HEK293 (cell line): ENCODE measurements at regions not wholly inside any gene's neighbourhood (a gene's known extent, or its start where the extent isn't known, plus 50 kb on each side); places are given as distances from the start of the nearest gene placed in this dataset.

ENCODE experiments used
- CTCF ChIA-PET: fragments of 350-600 bp; formaldehyde crosslinking; extraction: SDS; loops from one replicate; lab custom pipeline; 2021; ENCODE audit warnings: antibody characterized with exemption; lab: Yijun Ruan, JAX
- POLR2A ChIA-PET: fragments of 300-600 bp; formaldehyde crosslinking; extraction: SDS; loops from one replicate; lab custom pipeline; 2020; ENCODE audit warnings: antibody characterized with exemption, inconsistent platforms; lab: Yijun Ruan, JAX
- H3K27ac ChIP-seq: fragments of 200-500 bp; sonication (Bioruptor generic); 2 replicates; pipeline ENCODE4 v1.5.1; 2014; ENCODE audit warnings: low read depth, low read length, control low read depth, inconsistent platforms; ENCODE audit errors: extremely low read depth
- H3K36me3 ChIP-seq, 2 experiments: fragments of 200-500 bp in 1 of 2; sonication (Bioruptor generic) in 1 of 2; 1 replicate in 1 of 2; 2 replicates in 1 of 2; pipeline ENCODE4 v1.5.1; 2014 to 2017; ENCODE audit warnings: inconsistent platforms in 2 of 2, low read length in 2 of 2; ENCODE audit not compliant: control insufficient read depth in 2 of 2, insufficient read depth in 1 of 2
- H3K4me1 ChIP-seq: fragments of 200-500 bp; sonication (Bioruptor generic); 2 replicates; pipeline ENCODE4 v1.5.1; 2014; ENCODE audit warnings: mild to moderate bottlenecking, low read length, inconsistent platforms; ENCODE audit not compliant: control insufficient read depth, insufficient read depth
- H3K4me3 ChIP-seq: 2 replicates; pipeline ENCODE4 v1.5.1; 2011; ENCODE audit warnings: low read depth, mild to moderate bottlenecking, control low read depth, low read length, moderate library complexity
- H3K9me3 ChIP-seq: fragments of 200-500 bp; sonication (Bioruptor generic); 2 replicates; pipeline ENCODE4 v1.5.1; 2014; ENCODE audit warnings: low read depth, low read length, inconsistent platforms; ENCODE audit not compliant: control insufficient read depth, insufficient read depth
- BCL11B ChIP-seq: fragments of 450-650 bp; formaldehyde crosslinking; IDR thresholded peaks from 2 replicates; pipeline ENCODE4 v1.5.1; 2016; ENCODE audit warnings: low read depth, missing biosample characterization, missing genetic modification characterization
- OVOL3 ChIP-seq: fragments of 450-650 bp; formaldehyde crosslinking; IDR thresholded peaks from 2 replicates; pipeline ENCODE4 v1.5.1; 2016; ENCODE audit warnings: missing biosample characterization, missing genetic modification characterization
- ZBTB1 ChIP-seq: fragments of 450-650 bp; formaldehyde crosslinking; IDR thresholded peaks from 2 replicates; pipeline ENCODE4 v1.5.1; 2016; ENCODE audit warnings: missing biosample characterization, missing genetic modification characterization
- ZBTB48 ChIP-seq: fragments of 450-650 bp; formaldehyde crosslinking; IDR thresholded peaks from 2 replicates; pipeline ENCODE4 v1.5.1; 2016; ENCODE audit warnings: missing biosample characterization, missing genetic modification characterization
- ZNF214 ChIP-seq: fragments of 450-650 bp; formaldehyde crosslinking; IDR thresholded peaks from 2 replicates; pipeline ENCODE4 v1.5.1; 2017; ENCODE audit warnings: missing biosample characterization, mild to moderate bottlenecking, missing genetic modification characterization, borderline replicate concordance
- ZNF23 ChIP-seq: fragments of 450-650 bp; formaldehyde crosslinking; IDR thresholded peaks from 2 replicates; pipeline ENCODE4 v1.5.1; 2016; ENCODE audit warnings: missing biosample characterization, missing genetic modification characterization, borderline replicate concordance
- ZNF266 ChIP-seq: fragments of 450-650 bp; formaldehyde crosslinking; IDR thresholded peaks from 2 replicates; pipeline ENCODE4 v1.5.1; 2016; ENCODE audit warnings: missing biosample characterization, missing genetic modification characterization, low read depth
- ZNF324 ChIP-seq: fragments of 450-650 bp; formaldehyde crosslinking; IDR thresholded peaks from 2 replicates; pipeline ENCODE4 v1.5.1; 2016; ENCODE audit warnings: missing biosample characterization, missing genetic modification characterization
- ZNF433 ChIP-seq: fragments of 450-650 bp; formaldehyde crosslinking; IDR thresholded peaks from 2 replicates; pipeline ENCODE4 v1.5.1; 2016; ENCODE audit warnings: missing biosample characterization, missing genetic modification characterization, low read depth
- ZNF701 ChIP-seq: fragments of 450-650 bp; formaldehyde crosslinking; IDR thresholded peaks from 2 replicates; pipeline ENCODE4 v1.5.1; 2016; ENCODE audit warnings: missing biosample characterization, missing genetic modification characterization
- ZNF747 ChIP-seq: fragments of 450-650 bp; formaldehyde crosslinking; IDR thresholded peaks from 2 replicates; pipeline ENCODE4 v1.5.1; 2016; ENCODE audit warnings: missing biosample characterization, missing genetic modification characterization
- ZNF830 ChIP-seq: fragments of 450-650 bp; IDR thresholded peaks from 2 replicates; pipeline ENCODE4 v1.5.0; 2018; ENCODE audit warnings: missing biosample characterization, missing genetic modification characterization, low read depth, mild to moderate bottlenecking, moderate library complexity
- ZSCAN30 ChIP-seq: fragments of 450-650 bp; IDR thresholded peaks from 2 replicates; pipeline ENCODE4 v1.5.1; 2018; ENCODE audit warnings: missing biosample characterization, mild to moderate bottlenecking, missing genetic modification characterization, moderate library complexity
- TF ChIP-seq, protein P1 (sequence below): fragments of 450-650 bp; formaldehyde crosslinking; IDR thresholded peaks from 2 replicates; pipeline ENCODE4 v1.5.1; 2016; ENCODE audit warnings: missing biosample characterization, missing genetic modification characterization
- TF ChIP-seq, protein P2 (sequence below): fragments of 450-650 bp; formaldehyde crosslinking; IDR thresholded peaks from 2 replicates; pipeline ENCODE4 v1.5.1; 2017; ENCODE audit warnings: missing biosample characterization, mild to moderate bottlenecking, missing genetic modification characterization, moderate library complexity
- TF ChIP-seq, protein P3 (sequence below): fragments of 450-650 bp; IDR thresholded peaks from 2 replicates; pipeline ENCODE4 v1.5.1; 2018; ENCODE audit warnings: missing biosample characterization, mild to moderate bottlenecking, missing genetic modification characterization
- TF ChIP-seq, protein P4 (sequence below): fragments of 450-650 bp; formaldehyde crosslinking; IDR thresholded peaks from 2 replicates; pipeline ENCODE4 v1.5.1; 2016; ENCODE audit warnings: missing biosample characterization, missing genetic modification characterization
- TF ChIP-seq, protein P5 (sequence below): fragments of 450-650 bp; formaldehyde crosslinking; IDR thresholded peaks from 2 replicates; pipeline ENCODE4 v1.5.1; 2016; ENCODE audit warnings: missing biosample characterization, missing genetic modification characterization

DNA sequence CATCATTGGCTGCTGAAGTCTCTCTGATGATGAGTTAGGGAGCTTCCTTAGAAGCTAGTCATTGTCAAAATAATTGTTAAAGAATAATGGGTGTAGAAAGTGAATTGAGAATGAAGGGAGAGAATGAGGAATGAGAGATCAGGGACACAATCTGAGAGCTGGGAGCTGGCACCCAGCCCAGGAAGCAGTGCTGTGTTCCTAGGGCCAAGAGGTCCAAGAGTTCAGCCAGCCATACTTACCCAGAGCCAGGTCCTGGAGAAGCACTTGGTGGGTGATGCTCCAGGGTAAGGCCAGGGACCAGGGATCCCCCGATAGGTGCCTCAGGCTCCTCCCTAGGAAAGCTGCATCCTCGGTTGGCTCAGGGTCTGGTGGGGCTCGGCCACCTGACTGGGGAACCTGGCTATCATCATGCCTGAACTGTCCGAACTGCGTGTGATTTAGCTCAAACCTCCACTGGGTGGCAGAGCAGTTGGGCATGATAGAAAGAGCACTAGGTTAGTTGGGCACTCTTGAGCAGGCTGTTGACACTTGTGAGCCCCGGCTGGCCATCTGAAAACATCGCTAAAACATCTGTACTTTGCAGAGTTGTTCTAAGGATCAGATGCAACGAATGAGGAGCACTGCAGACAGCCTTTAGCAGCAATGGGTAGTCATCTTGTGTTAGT, 123.9 kb upstream of the NCAM1 start:
- Histone ChIP-seq H3K4me3 (no peak overlapping the region), H3K9me3 (no peaks in the 10 kb centered on the region), H3K4me1 (no peaks in the 10 kb centered on the region), H3K36me3 (no peaks in the 10 kb centered on the region), H3K27ac (no peak overlapping the region)
- TF ChIP-seq, protein P1, sequence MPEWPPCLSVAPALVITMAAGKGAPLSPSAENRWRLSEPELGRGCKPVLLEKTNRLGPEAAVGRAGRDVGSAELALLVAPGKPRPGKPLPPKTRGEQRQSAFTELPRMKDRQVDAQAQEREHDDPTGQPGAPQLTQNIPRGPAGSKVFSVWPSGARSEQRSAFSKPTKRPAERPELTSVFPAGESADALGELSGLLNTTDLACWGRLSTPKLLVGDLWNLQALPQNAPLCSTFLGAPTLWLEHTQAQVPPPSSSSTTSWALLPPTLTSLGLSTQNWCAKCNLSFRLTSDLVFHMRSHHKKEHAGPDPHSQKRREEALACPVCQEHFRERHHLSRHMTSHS: no peak
- TF ChIP-seq, protein P2, sequence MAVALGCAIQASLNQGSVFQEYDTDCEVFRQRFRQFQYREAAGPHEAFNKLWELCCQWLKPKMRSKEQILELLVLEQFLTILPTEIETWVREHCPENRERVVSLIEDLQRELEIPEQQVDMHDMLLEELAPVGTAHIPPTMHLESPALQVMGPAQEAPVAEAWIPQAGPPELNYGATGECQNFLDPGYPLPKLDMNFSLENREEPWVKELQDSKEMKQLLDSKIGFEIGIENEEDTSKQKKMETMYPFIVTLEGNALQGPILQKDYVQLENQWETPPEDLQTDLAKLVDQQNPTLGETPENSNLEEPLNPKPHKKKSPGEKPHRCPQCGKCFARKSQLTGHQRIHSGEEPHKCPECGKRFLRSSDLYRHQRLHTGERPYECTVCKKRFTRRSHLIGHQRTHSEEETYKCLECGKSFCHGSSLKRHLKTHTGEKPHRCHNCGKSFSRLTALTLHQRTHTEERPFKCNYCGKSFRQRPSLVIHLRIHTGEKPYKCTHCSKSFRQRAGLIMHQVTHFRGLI (tag by site-specific recombination): 0 out of 2 replicates have a peak, but pooled peaks have one; percentile 44
- CTCF ChIA-PET: interaction anchor here (0.8 to 1.0 kb wide), 2 partner anchors 248 to 907 kb away, joined by 3 to 5 read pairs; no protein-coding TSS in a partner anchor
- POLR2A ChIA-PET: no interaction called here

DNA sequence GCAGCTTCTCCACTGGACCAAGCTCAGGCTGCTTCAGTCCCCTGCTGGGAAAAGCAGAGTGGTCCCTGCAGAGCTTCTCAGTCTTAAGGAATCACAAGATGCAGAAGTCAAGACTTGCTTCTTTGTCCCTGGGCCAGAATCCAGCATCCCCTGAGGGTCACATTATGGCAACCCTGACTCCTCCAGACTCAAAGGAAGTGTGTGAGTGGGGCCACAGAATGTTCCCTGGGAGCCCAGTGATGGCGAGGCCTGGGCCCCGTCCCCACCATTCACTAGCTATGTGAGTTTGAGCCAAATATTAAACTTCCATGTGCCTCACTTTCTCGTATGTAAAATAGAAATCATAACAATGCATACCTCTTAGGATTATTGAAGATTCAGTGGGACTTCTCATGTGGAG, 122.2 kb upstream of the NCAM1 start:
- Histone ChIP-seq H3K36me3 (no peaks in the 10 kb centered on the region), H3K27ac (no peak overlapping the region), H3K4me3 (no peak overlapping the region), H3K9me3 (no peaks in the 10 kb centered on the region), H3K4me1 (no peaks in the 10 kb centered on the region)
- TF ChIP-seq BCL11B (tag by site-specific recombination) (no peak), ZNF701 (tag by site-specific recombination) (no peak), ZNF830 (tag by site-specific recombination) (no peak), ZSCAN30 (tag by site-specific recombination) (no peak), ZNF214 (tag by site-specific recombination) (no peak), ZNF433 (tag by site-specific recombination) (no peak), ZNF23 (tag by site-specific recombination) (no peak)
- TF ChIP-seq, protein P3, sequence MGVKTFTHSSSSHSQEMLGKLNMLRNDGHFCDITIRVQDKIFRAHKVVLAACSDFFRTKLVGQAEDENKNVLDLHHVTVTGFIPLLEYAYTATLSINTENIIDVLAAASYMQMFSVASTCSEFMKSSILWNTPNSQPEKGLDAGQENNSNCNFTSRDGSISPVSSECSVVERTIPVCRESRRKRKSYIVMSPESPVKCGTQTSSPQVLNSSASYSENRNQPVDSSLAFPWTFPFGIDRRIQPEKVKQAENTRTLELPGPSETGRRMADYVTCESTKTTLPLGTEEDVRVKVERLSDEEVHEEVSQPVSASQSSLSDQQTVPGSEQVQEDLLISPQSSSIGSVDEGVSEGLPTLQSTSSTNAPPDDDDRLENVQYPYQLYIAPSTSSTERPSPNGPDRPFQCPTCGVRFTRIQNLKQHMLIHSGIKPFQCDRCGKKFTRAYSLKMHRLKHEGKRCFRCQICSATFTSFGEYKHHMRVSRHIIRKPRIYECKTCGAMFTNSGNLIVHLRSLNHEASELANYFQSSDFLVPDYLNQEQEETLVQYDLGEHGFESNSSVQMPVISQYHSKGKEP (tag by site-specific recombination): no peak
- TF ChIP-seq, protein P4, sequence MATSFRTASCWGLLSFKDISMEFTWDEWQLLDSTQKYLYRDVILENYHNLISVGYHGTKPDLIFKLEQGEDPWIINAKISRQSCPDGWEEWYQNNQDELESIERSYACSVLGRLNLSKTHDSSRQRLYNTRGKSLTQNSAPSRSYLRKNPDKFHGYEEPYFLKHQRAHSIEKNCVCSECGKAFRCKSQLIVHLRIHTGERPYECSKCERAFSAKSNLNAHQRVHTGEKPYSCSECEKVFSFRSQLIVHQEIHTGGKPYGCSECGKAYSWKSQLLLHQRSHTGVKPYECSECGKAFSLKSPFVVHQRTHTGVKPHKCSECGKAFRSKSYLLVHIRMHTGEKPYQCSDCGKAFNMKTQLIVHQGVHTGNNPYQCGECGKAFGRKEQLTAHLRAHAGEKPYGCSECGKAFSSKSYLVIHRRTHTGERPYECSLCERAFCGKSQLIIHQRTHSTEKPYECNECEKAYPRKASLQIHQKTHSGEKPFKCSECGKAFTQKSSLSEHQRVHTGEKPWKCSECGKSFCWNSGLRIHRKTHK: no peak
- ChIA-PET POLR2A (no interaction called here), CTCF (interaction anchor here (1.0 to 1.1 kb wide), 2 partner anchors 44 to 619 kb away, joined by 3 to 4 read pairs; no protein-coding TSS in a partner anchor)

DNA sequence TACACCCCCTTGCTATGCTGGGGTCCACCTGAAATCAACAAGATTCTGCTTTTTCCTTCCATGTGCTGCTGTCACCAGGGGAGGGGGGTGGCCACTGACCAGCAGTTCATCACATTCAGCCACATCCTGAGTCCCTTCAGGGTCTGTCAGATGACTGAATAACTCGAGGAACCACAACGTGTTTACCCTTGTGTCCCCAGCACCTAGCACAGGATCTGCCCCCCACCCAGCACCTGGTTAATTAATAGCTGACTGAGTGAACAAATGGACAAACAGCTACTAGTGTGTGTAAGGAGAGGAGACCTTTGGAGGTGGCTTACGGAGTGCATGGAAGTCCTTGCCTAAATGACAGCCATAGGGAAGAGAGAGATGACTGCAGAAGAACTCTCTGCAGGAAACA, 119.5 kb upstream of the NCAM1 start:
- Histone ChIP-seq H3K4me1 (no peaks in the 10 kb centered on the region), H3K9me3 (no peaks in the 10 kb centered on the region), H3K36me3 (no peaks in the 10 kb centered on the region), H3K4me3 (no peak overlapping the region), H3K27ac (no peak overlapping the region)
- TF ChIP-seq ZNF747 (no peak), ZBTB48 (no peak), ZNF266 (no peak), ZBTB1 (tag by site-specific recombination) (no peak), ZNF324 (no peak), OVOL3 (tag by site-specific recombination) (no peak)
- TF ChIP-seq, protein P5, sequence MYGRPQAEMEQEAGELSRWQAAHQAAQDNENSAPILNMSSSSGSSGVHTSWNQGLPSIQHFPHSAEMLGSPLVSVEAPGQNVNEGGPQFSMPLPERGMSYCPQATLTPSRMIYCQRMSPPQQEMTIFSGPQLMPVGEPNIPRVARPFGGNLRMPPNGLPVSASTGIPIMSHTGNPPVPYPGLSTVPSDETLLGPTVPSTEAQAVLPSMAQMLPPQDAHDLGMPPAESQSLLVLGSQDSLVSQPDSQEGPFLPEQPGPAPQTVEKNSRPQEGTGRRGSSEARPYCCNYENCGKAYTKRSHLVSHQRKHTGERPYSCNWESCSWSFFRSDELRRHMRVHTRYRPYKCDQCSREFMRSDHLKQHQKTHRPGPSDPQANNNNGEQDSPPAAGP (tag by site-specific recombination): no peak
- CTCF ChIA-PET: interaction anchor here (1.3 to 1.4 kb wide), 2 partner anchors 10 to 43 kb away, joined by 3 to 4 read pairs; no protein-coding TSS in a partner anchor
- POLR2A ChIA-PET: no interaction called here
